Ammon's horn (tissue), 1 donor: ENCODE measurements at regions not wholly inside any gene's neighbourhood (a gene's known extent, or its start where the extent isn't known, plus 50 kb on each side); places are given as distances from the start of the nearest gene placed in this dataset.

ENCODE experiments used
- DNase-seq: peaks from one replicate; pipeline ENCODE4 v3.0.0-alpha.2; 2016; ENCODE audit warnings: low spot score

GRCh38 chr5:93884254-93884653 lies 142.9 kb upstream of the POU5F2 start:
- DNase-seq = no peak

GRCh38 chr5:93883459-93883858 lies 142.1 kb upstream of the POU5F2 start:
- no peak for DNase-seq

- no peak for DNase-seq
These were observed 134.3 kb upstream of the POU5F2 start for GRCh38 chr5:93875693-93876092.

GRCh38 chr5:93874491-93874890 lies 133.1 kb upstream of the POU5F2 start:
- no peak for DNase-seq

GRCh38 chr5:93874080-93874479 lies 132.7 kb upstream of the POU5F2 start:
- DNase-seq = peak; percentile 25

GRCh38 chr5:93873211-93873736 lies 131.9 kb upstream of the POU5F2 start:
- DNase-seq = no peak

GRCh38 chr5:93870649-93871048 lies 129.2 kb upstream of the POU5F2 start:
- DNase-seq = no peak

GRCh38 chr5:93868851-93869250 lies 127.5 kb upstream of the POU5F2 start:
- DNase-seq = no peak

GRCh38 chr5:93850311-93850710 lies 108.9 kb upstream of the POU5F2 start:
- DNase-seq = no peak

- no peak for DNase-seq
These were observed 104.0 kb upstream of the POU5F2 start for GRCh38 chr5:93845376-93845775.

GRCh38 chr5:93831449-93831848 lies 90.0 kb upstream of the POU5F2 start:
- no peak for DNase-seq

GRCh38 chr5:93830893-93831292 lies 89.5 kb upstream of the POU5F2 start:
- DNase-seq = no peak

GRCh38 chr5:93829346-93829745 lies 87.9 kb upstream of the POU5F2 start:
- no peak for DNase-seq

GRCh38 chr5:93821891-93822415 lies 80.6 kb upstream of the POU5F2 start:
- DNase-seq = no peak

GRCh38 chr5:93819668-93820067 lies 78.3 kb upstream of the POU5F2 start:
- DNase-seq = no peak

GRCh38 chr5:93810780-93811179 lies 69.4 kb upstream of the POU5F2 start:
- no peak for DNase-seq

GRCh38 chr5:93809430-93809829 lies 68.0 kb upstream of the POU5F2 start:
- DNase-seq = no peak

- no peak for DNase-seq
These were observed 66.4 kb upstream of the POU5F2 start for GRCh38 chr5:93807846-93808245.

GRCh38 chr5:93805616-93806379 lies 64.4 kb upstream of the POU5F2 start:
- DNase-seq = no peak

GRCh38 chr5:93800988-93801811 lies 59.8 kb upstream of the POU5F2 start:
- peak; percentile 72 for DNase-seq

GRCh38 chr5:93794954-93795353 lies 53.6 kb upstream of the POU5F2 start:
- no peak for DNase-seq

GRCh38 chr5:93793159-93793781 lies 51.9 kb upstream of the POU5F2 start:
- no peak for DNase-seq
